K562 (cell line): ENCODE measurements at regions not wholly inside any gene's neighbourhood (a gene's known extent, or its start where the extent isn't known, plus 50 kb on each side); places are given as distances from the start of the nearest gene placed in this dataset.

Experiments used
- SRF ChIP-seq, 2 experiments: fragments of 250-450, 450-650 bp in 1 of 2; sonication (Bioruptor Pico) in 1 of 2; sonication (generic) in 1 of 2; formaldehyde crosslinking; IDR thresholded peaks; 2 replicates each; pipeline versions ENCODE4 v1.5.0 to v1.5.1; 2020 to 2022; ENCODE audit warnings: mild to moderate bottlenecking in 1 of 2, missing genetic modification reagents in 1 of 2
- TF ChIP-seq, protein P1 (sequence below): sonication (generic); formaldehyde crosslinking; IDR thresholded peaks from 2 replicates; pipeline ENCODE4 v1.8.1; 2023; ENCODE audit warnings: mild to moderate bottlenecking, missing genetic modification reagents

DNA sequence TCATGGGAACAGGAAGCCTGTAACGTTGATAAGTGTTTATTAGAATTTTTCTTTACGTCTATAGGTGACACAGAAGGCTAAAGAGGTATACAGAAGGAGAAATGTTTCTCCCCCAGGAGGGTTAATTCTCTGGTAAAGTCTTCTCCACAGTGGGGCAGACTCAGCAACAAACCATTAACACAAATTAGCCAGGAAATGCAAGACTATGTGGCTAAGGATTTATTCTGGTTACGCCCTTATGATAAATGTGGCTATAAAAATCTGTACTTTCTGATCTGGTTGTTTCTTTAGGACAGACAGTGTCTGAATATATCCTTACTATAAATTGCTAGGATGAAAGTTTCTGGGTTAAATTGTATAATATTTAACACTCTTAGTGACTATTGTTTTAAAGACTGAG is 423.3 kb downstream of the FLRT2 start:
- TF ChIP-seq SRF (CRISPR knock-in tag; IDR thresholded peaks at IDR 0.05) = no peak
- TF ChIP-seq, protein P1, sequence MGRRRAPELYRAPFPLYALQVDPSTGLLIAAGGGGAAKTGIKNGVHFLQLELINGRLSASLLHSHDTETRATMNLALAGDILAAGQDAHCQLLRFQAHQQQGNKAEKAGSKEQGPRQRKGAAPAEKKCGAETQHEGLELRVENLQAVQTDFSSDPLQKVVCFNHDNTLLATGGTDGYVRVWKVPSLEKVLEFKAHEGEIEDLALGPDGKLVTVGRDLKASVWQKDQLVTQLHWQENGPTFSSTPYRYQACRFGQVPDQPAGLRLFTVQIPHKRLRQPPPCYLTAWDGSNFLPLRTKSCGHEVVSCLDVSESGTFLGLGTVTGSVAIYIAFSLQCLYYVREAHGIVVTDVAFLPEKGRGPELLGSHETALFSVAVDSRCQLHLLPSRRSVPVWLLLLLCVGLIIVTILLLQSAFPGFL (CRISPR knock-in tag) = no peak
